ENCODE measurements at regions not wholly inside any gene's neighbourhood (a gene's known extent, or its start where the extent isn't known, plus 50 kb on each side); places are given as distances from the start of the nearest gene placed in this dataset.
A peak's percentile ranks its signal among the peaks of the same experiment; 100 is the strongest.

GRCh38 chr7:156157409-156158012 is 345.2 kb upstream of the SHH start:
- no peak for DNase-seq (ENCODE audit: low read depth, low spot score)

GRCh38 chr7:156156734-156157408 is 344.6 kb upstream of the SHH start:
- peak; percentile 82 for DNase-seq (ENCODE audit: low read depth, low spot score)

GRCh38 chr7:156155988-156156733 is 343.9 kb upstream of the SHH start:
- peak; percentile 28 for DNase-seq (ENCODE audit: low read depth, low spot score)

GRCh38 chr7:156153590-156153989 is 341.3 kb upstream of the SHH start:
- no peak for DNase-seq (ENCODE audit: low read depth, low spot score)

GRCh38 chr7:156152390-156152789 is 340.1 kb upstream of the SHH start:
- no peak for DNase-seq (ENCODE audit: low read depth, low spot score)

GRCh38 chr7:156151658-156152057 is 339.4 kb upstream of the SHH start:
- no peak for DNase-seq (ENCODE audit: low read depth, low spot score)

- no peak for DNase-seq (ENCODE audit: low read depth, low spot score)
These were observed 338.8 kb upstream of the SHH start for GRCh38 chr7:156151078-156151477.

- DNase-seq (ENCODE audit: low read depth, low spot score): no peak
These were observed 336.7 kb upstream of the SHH start for GRCh38 chr7:156148995-156149394.

GRCh38 chr7:156148547-156148946 is 336.3 kb upstream of the SHH start:
- DNase-seq (ENCODE audit: low read depth, low spot score): no peak

- DNase-seq (ENCODE audit: low read depth, low spot score): no peak
These were observed 335.7 kb upstream of the SHH start for GRCh38 chr7:156147756-156148504.

GRCh38 chr7:156147104-156147503 is 334.8 kb upstream of the SHH start:
- no peak for DNase-seq (ENCODE audit: low read depth, low spot score)

- DNase-seq (ENCODE audit: low read depth, low spot score): no peak
These were observed 333.7 kb upstream of the SHH start for GRCh38 chr7:156145996-156146395.

- no peak for DNase-seq (ENCODE audit: low read depth, low spot score)
These were observed 332.9 kb upstream of the SHH start for GRCh38 chr7:156145184-156145583.

- DNase-seq (ENCODE audit: low read depth, low spot score): no peak
These were observed 331.4 kb upstream of the SHH start for GRCh38 chr7:156143683-156144082.

- no peak for DNase-seq (ENCODE audit: low read depth, low spot score)
These were observed 330.9 kb upstream of the SHH start for GRCh38 chr7:156143158-156143557.

GRCh38 chr7:156141941-156142340 is 329.7 kb upstream of the SHH start:
- no peak for DNase-seq (ENCODE audit: low read depth, low spot score)

GRCh38 chr7:156140896-156141295 is 328.6 kb upstream of the SHH start:
- no peak for DNase-seq (ENCODE audit: low read depth, low spot score)

GRCh38 chr7:156140447-156140846 is 328.2 kb upstream of the SHH start:
- DNase-seq (ENCODE audit: low read depth, low spot score): no peak

- no peak for DNase-seq (ENCODE audit: low read depth, low spot score)
These were observed 327.4 kb upstream of the SHH start for GRCh38 chr7:156139633-156140032.

- no peak for DNase-seq (ENCODE audit: low read depth, low spot score)
These were observed 326.8 kb upstream of the SHH start for GRCh38 chr7:156139112-156139511.

GRCh38 chr7:156131881-156132280 is 319.6 kb upstream of the SHH start:
- DNase-seq (ENCODE audit: low read depth, low spot score): no peak

GRCh38 chr7:156129522-156129921 is 317.3 kb upstream of the SHH start:
- no peak for DNase-seq (ENCODE audit: low read depth, low spot score)
